ENCODE measurements at regions not wholly inside any gene's neighbourhood (a gene's known extent, or its start where the extent isn't known, plus 50 kb on each side); places are given as distances from the start of the nearest gene placed in this dataset.

DNA sequence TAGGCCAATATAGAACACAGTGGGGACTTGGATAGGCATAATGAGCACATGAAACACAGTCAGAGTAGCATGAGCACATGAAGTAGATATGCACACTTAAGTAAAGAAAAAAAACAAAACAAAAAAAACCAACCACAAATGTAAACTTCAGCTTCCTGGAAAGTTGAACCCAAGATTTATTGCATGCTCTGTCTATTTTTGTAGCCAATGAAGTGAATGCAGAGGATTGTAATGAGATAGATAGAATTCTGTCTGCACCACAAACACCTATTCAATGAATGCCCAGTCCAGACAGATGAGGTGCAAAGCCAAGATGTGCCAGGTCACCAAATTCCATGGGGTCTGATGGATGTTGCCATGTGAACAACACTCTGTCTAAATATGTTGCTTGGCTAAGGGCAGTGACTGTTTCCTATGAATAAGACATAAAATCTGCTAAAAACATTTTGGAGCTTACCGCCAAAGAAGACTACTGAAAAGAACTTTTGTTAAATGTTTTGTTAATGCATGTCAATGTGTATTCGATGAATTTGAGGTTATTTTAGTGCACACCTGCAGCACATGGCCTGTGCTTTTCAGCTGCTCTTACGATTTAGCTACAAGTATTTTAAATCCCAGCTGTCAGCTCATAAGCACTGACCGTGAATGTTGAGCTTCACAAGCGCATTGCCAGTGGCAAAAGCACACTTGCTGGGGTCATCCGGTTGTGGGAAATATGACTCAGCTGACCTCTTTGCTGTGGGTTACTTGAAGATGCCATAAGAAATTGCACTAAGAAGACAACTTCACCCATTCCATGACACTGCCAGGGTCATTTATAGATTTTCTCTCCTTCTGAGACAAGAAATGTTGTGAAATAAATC is 374.8 kb upstream of the GNPDA2 start:
- Histone ChIP-seq H3K27me3 (no peaks in the 10 kb centered on the region), H3K4me3 (no peak overlapping the region), H3K27ac (no peak overlapping the region), H3K9me3 (peaks cover 0 to 3% of the 10 kb centered on the region in 2 donors), H3K4me1 (no peaks in the 10 kb centered on the region), H3K36me3 (no peaks in the 10 kb centered on the region)
- DNase-seq = no peak
- 76 to 79% methylated on average over 4 to 6 of the region's 6 CpGs for WGBS, 2 donors (ENCODE audit: low coverage in 1 of 2)
- intact Hi-C loops (cut with DNase I; ENCODE audit: low total_unique reads) = no loop called here
- in situ Hi-C loops (cut with MboI; ENCODE audit: low pct_ligation_motif_present in 1 of 4, low pct_unique_long_range_greater_than_20kb in 1 of 4, low sequenced_read_pairs in 3 of 4) = no loop called here
- TF ChIP-seq POLR2A (IDR thresholded peaks at IDR 0.05) (no peak), EP300 (IDR thresholded peaks at IDR 0.05; ENCODE audit: low read depth) (no peak), POLR2AphosphoS5 (IDR thresholded peaks at IDR 0.05) (no peak)
- TF ChIP-seq, protein P1, sequence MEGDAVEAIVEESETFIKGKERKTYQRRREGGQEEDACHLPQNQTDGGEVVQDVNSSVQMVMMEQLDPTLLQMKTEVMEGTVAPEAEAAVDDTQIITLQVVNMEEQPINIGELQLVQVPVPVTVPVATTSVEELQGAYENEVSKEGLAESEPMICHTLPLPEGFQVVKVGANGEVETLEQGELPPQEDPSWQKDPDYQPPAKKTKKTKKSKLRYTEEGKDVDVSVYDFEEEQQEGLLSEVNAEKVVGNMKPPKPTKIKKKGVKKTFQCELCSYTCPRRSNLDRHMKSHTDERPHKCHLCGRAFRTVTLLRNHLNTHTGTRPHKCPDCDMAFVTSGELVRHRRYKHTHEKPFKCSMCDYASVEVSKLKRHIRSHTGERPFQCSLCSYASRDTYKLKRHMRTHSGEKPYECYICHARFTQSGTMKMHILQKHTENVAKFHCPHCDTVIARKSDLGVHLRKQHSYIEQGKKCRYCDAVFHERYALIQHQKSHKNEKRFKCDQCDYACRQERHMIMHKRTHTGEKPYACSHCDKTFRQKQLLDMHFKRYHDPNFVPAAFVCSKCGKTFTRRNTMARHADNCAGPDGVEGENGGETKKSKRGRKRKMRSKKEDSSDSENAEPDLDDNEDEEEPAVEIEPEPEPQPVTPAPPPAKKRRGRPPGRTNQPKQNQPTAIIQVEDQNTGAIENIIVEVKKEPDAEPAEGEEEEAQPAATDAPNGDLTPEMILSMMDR (IDR thresholded peaks at IDR 0.05) = no peak

DNA sequence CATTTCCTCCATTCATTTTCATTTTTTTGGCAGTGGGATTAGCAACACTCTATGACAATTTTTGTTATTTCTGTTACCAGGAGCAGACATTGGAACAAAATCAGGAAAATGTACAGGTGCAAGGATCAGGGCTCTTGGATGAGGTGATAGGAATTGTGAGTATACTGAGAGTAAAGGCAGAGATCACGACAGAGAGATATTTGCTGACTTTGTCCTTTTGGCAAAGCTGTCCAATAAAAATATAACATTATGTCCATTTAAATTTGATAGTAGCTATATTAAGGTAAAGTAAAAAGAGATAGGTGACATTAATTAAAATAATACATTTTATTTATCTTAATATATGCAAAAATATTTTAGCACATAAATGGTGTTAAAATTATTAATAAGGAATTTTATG is 373.1 kb upstream of the GNPDA2 start:
- WGBS, 2 donors (ENCODE audit: low coverage in 1 of 2) = 65 to 100% methylated on average over 1 of the region's 1 CpG
- Histone ChIP-seq H3K4me1 (no peaks in the 10 kb centered on the region), H3K27me3 (no peaks in the 10 kb centered on the region), H3K4me3 (no peak overlapping the region), H3K9me3 (no peaks in the 10 kb centered on the region), H3K27ac (no peak overlapping the region), H3K36me3 (no peaks in the 10 kb centered on the region)
- TF ChIP-seq EP300 (IDR thresholded peaks at IDR 0.05; ENCODE audit: low read depth) = no peak
- TF ChIP-seq POLR2AphosphoS5 (IDR thresholded peaks at IDR 0.05) = no peak
- TF ChIP-seq, protein P1 (IDR thresholded peaks at IDR 0.05) = no peak
- TF ChIP-seq POLR2A (IDR thresholded peaks at IDR 0.05) = no peak
- DNase-seq = no peak
- in situ Hi-C loops (cut with MboI; ENCODE audit: low pct_ligation_motif_present in 1 of 4, low pct_unique_long_range_greater_than_20kb in 1 of 4, low sequenced_read_pairs in 3 of 4) = no loop called here
- intact Hi-C loops (cut with DNase I; ENCODE audit: low total_unique reads) = no loop called here

DNA sequence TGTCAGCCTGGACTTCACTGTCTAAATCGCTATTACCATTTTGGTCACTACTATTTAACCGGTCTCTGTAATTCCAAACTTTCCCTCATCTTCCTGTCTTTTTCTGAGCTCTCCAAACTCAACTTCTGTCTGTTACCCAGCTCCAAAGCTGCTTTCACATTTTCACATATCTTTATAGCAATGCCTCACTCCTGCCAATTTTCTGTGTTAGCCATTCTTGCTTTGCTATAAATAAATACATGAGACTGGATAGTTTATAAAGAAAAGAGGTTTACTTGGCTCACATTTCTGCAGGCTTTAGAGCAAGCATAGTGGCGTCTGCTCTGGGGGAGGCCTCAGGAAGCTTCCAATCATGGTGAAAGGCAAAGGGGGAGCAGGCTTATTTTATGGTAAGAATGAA is 368.3 kb upstream of the GNPDA2 start:
- H3K27me3 ChIP-seq = no peaks in the 10 kb centered on the region
- no peak overlapping the region for H3K4me3 ChIP-seq
- H3K4me1 ChIP-seq = no peaks in the 10 kb centered on the region
- intact Hi-C loops (cut with DNase I; ENCODE audit: low total_unique reads) = no loop called here
- no peak for TF ChIP-seq EP300 (IDR thresholded peaks at IDR 0.05; ENCODE audit: low read depth)
- TF ChIP-seq, protein P1 (IDR thresholded peaks at IDR 0.05) = no peak
- no peaks in the 10 kb centered on the region for H3K9me3 ChIP-seq
- in situ Hi-C loops (cut with MboI; ENCODE audit: low pct_ligation_motif_present in 1 of 4, low pct_unique_long_range_greater_than_20kb in 1 of 4, low sequenced_read_pairs in 3 of 4) = no loop called here
- no peaks in the 10 kb centered on the region for H3K36me3 ChIP-seq
- no peak for DNase-seq
- WGBS, 2 donors (ENCODE audit: low coverage in 1 of 2) = 60 to 74% methylated on average over 3 of the region's 3 CpGs
- no peak overlapping the region for H3K27ac ChIP-seq

DNA sequence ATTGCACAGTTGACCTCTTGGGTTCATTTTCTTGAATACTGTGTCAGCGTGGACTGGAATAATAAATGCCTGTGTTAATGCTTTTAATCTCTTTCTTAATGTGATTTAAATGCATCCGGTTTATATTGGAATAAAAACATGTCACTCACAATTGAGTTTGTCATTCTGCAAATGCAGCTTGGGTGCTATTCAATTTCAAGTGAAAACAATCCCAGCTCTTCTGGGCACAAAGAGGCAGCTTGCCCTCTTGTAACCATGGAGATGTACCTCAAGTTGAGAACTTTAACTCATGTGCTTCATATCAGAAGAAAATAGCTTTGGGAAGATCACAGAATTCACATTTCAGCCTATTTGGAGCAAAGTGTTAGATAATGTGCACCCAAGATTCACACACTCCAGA is 355.7 kb upstream of the GNPDA2 start:
- no peaks in the 10 kb centered on the region for H3K36me3 ChIP-seq
- in situ Hi-C loops (cut with MboI; ENCODE audit: low pct_ligation_motif_present in 1 of 4, low pct_unique_long_range_greater_than_20kb in 1 of 4, low sequenced_read_pairs in 3 of 4) (no loop called here), intact Hi-C loops (cut with DNase I; ENCODE audit: low total_unique reads) (no loop called here)
- H3K9me3 ChIP-seq = no peaks in the 10 kb centered on the region
- WGBS, 2 donors (ENCODE audit: low coverage in 1 of 2) = 81 to 87% methylated on average over 2 of the region's 2 CpGs
- H3K4me3 ChIP-seq = no peak overlapping the region
- H3K27me3 ChIP-seq = no peaks in the 10 kb centered on the region
- no peak for TF ChIP-seq EP300 (IDR thresholded peaks at IDR 0.05; ENCODE audit: low read depth)
- TF ChIP-seq, protein P1 (IDR thresholded peaks at IDR 0.05) = no peak
- no peak for TF ChIP-seq POLR2AphosphoS5 (IDR thresholded peaks at IDR 0.05)
- no peak for TF ChIP-seq POLR2A (IDR thresholded peaks at IDR 0.05)
- no peak for DNase-seq
- H3K27ac ChIP-seq = no peak overlapping the region
- H3K4me1 ChIP-seq = no peaks in the 10 kb centered on the region
